ENCODE measurements at regions not wholly inside any gene's neighbourhood (a gene's known extent, or its start where the extent isn't known, plus 50 kb on each side); places are given as distances from the start of the nearest gene placed in this dataset.

GRCh38 chr1:8239039-8239305 is 78.9 kb upstream of the SLC45A1 start:
- peak; percentile 46 for TF ChIP-seq CTCF (IDR thresholded peaks at IDR 0.05; ENCODE audit: extremely low read depth, low read depth, low read length)

GRCh38 chr1:8238141-8239038 is 79.5 kb upstream of the SLC45A1 start:
- Histone ChIP-seq H3K79me2 (ENCODE audit: insufficient read depth, low read length) (no peaks in the 10 kb centered on the region), H4K20me1 (ENCODE audit: insufficient read depth, low read length) (no peaks in the 10 kb centered on the region), H3K27me3 (ENCODE audit: insufficient read depth, low read length) (no peaks in the 10 kb centered on the region), H3K27ac (ENCODE audit: low read depth, low read length) (peak overlapping the region; percentile 84), H3K9me3 (ENCODE audit: low read depth, low read length) (no peaks in the 10 kb centered on the region), H2AFZ (ENCODE audit: low read length) (no peak overlapping the region), H3K36me3 (ENCODE audit: insufficient read depth, low read length) (no peaks in the 10 kb centered on the region), H3K4me1 (ENCODE audit: insufficient read depth, low read length) (peaks cover 10% of the 10 kb centered on the region), H3K4me2 (ENCODE audit: insufficient read depth, low read length) (peak overlapping the region; percentile 58), H3K4me3 (ENCODE audit: insufficient read depth, low read length) (peak overlapping the region; percentile 20)
- DNase-seq (ENCODE audit: insufficient read length, low spot score, missing footprints): peak; percentile 97
- TF ChIP-seq CTCF (IDR thresholded peaks at IDR 0.05; ENCODE audit: extremely low read depth, low read depth, low read length): no peak

More at GRCh38 chr1:8239039-8239305, 78.9 kb upstream of the SLC45A1 start:
- Histone ChIP-seq H3K27me3 (ENCODE audit: insufficient read depth, low read length) (no peaks in the 10 kb centered on the region), H3K9me3 (ENCODE audit: low read depth, low read length) (no peaks in the 10 kb centered on the region), H4K20me1 (ENCODE audit: insufficient read depth, low read length) (no peaks in the 10 kb centered on the region), H2AFZ (ENCODE audit: low read length) (no peak overlapping the region), H3K36me3 (ENCODE audit: insufficient read depth, low read length) (no peaks in the 10 kb centered on the region), H3K27ac (ENCODE audit: low read depth, low read length) (peak overlapping the region; percentile 84), H3K4me3 (ENCODE audit: insufficient read depth, low read length) (no peak overlapping the region), H3K4me2 (ENCODE audit: insufficient read depth, low read length) (peak overlapping the region; percentile 58), H3K79me2 (ENCODE audit: insufficient read depth, low read length) (no peaks in the 10 kb centered on the region), H3K4me1 (ENCODE audit: insufficient read depth, low read length) (peaks cover 10% of the 10 kb centered on the region)
- no peak for DNase-seq (ENCODE audit: insufficient read length, low spot score, missing footprints)

GRCh38 chr1:8232036-8232757 is 85.7 kb upstream of the SLC45A1 start:
- Histone ChIP-seq H3K27ac (ENCODE audit: low read depth, low read length) (no peak overlapping the region), H3K4me1 (ENCODE audit: insufficient read depth, low read length) (no peaks in the 10 kb centered on the region), H2AFZ (ENCODE audit: low read length) (peak overlapping the region; percentile 46)

More at GRCh38 chr1:8232036-8232757, 85.7 kb upstream of the SLC45A1 start:
- no peak overlapping the region for H3K4me3 ChIP-seq (ENCODE audit: insufficient read depth, low read length)
- H3K27me3 ChIP-seq (ENCODE audit: insufficient read depth, low read length): no peaks in the 10 kb centered on the region
- no peaks in the 10 kb centered on the region for H3K79me2 ChIP-seq (ENCODE audit: insufficient read depth, low read length)
- no peak for DNase-seq (ENCODE audit: insufficient read length, low spot score, missing footprints)
- no peak for TF ChIP-seq CTCF (IDR thresholded peaks at IDR 0.05; ENCODE audit: extremely low read depth, low read depth, low read length)
- H3K36me3 ChIP-seq (ENCODE audit: insufficient read depth, low read length): no peaks in the 10 kb centered on the region
- H3K4me2 ChIP-seq (ENCODE audit: insufficient read depth, low read length): no peak overlapping the region
- no peaks in the 10 kb centered on the region for H3K9me3 ChIP-seq (ENCODE audit: low read depth, low read length)
- H4K20me1 ChIP-seq (ENCODE audit: insufficient read depth, low read length): no peaks in the 10 kb centered on the region
